Adrenal gland (tissue), 5 donors: ENCODE measurements at regions not wholly inside any gene's neighbourhood (a gene's known extent, or its start where the extent isn't known, plus 50 kb on each side); places are given as distances from the start of the nearest gene placed in this dataset.

Source experiments
- CTCF ChIP-seq, 6 experiments: fragments of 450-650 bp in 4 of 6; fragments of 200-600 bp in 2 of 6; sonication (generic) in 1 of 6; IDR thresholded peaks; 1 replicate in 5 of 6; 2 replicates in 1 of 6; pipeline versions ENCODE4 v1.5.1 to v1.8.0; 2016 to 2021; ENCODE audit warnings: antibody characterized with exemption in 6 of 6, mild to moderate bottlenecking in 2 of 6, moderate library complexity in 1 of 6
- POLR2A ChIP-seq, 2 donors: fragments of 450-650 bp; IDR thresholded peaks; one replicate each; pipeline ENCODE4 v1.6.1; 2017; ENCODE audit warnings: antibody characterized with exemption in 2 of 2, mild to moderate bottlenecking in 2 of 2, moderate library complexity in 1 of 2
- donor health status: DM: no; HTN: no; CAD: no.

GRCh38 chr9:99582814-99583213 is 238.9 kb upstream of the NR4A3 start:
- TF ChIP-seq CTCF (IDR thresholded peaks at IDR 0.05) = no peak
- no peak for TF ChIP-seq POLR2A (IDR thresholded peaks at IDR 0.05)
